Esophagus mucosa (tissue), 1 donor: ENCODE measurements at regions not wholly inside any gene's neighbourhood (a gene's known extent, or its start where the extent isn't known, plus 50 kb on each side); places are given as distances from the start of the nearest gene placed in this dataset.

Source experiments
- ATAC-seq: fragments of 200-7000 bp; cut with Tn5 transposase; one replicate; pipeline ENCODE4 v1.9.1; 2020
- donor health status: DM: yes; HTN: yes; CAD: no.

- no peak for ATAC-seq
These were observed 345.0 kb upstream of the ACVR2A start for GRCh38 chr2:147499785-147500184.

GRCh38 chr2:147495734-147496133, 349.1 kb upstream of the ACVR2A start:
- no peak for ATAC-seq

- ATAC-seq: no peak
These were observed 352.4 kb upstream of the ACVR2A start for GRCh38 chr2:147492471-147492870.

- no peak for ATAC-seq
These were observed 353.3 kb upstream of the ACVR2A start for GRCh38 chr2:147491506-147491905.

GRCh38 chr2:147490401-147491261, 354.2 kb upstream of the ACVR2A start:
- no peak for ATAC-seq

- no peak for ATAC-seq
These were observed 356.4 kb upstream of the ACVR2A start for GRCh38 chr2:147488472-147488871.

GRCh38 chr2:147487978-147488289, 356.9 kb upstream of the ACVR2A start:
- no peak for ATAC-seq

GRCh38 chr2:147487286-147487977, 357.4 kb upstream of the ACVR2A start:
- no peak for ATAC-seq

- no peak for ATAC-seq
These were observed 359.5 kb upstream of the ACVR2A start for GRCh38 chr2:147485210-147485851.

GRCh38 chr2:147483911-147484310, 360.9 kb upstream of the ACVR2A start:
- no peak for ATAC-seq

GRCh38 chr2:147482916-147483669, 361.7 kb upstream of the ACVR2A start:
- no peak for ATAC-seq

GRCh38 chr2:147482111-147482895, 362.5 kb upstream of the ACVR2A start:
- no peak for ATAC-seq

- ATAC-seq: no peak
These were observed 365.5 kb upstream of the ACVR2A start for GRCh38 chr2:147479358-147479757.

- ATAC-seq: no peak
These were observed 371.8 kb upstream of the ACVR2A start for GRCh38 chr2:147473075-147473474.

GRCh38 chr2:147471126-147471525, 373.7 kb upstream of the ACVR2A start:
- no peak for ATAC-seq

GRCh38 chr2:147469471-147469870, 375.4 kb upstream of the ACVR2A start:
- no peak for ATAC-seq

- ATAC-seq: no peak
These were observed 375.9 kb upstream of the ACVR2A start for GRCh38 chr2:147468963-147469362.

- ATAC-seq: no peak
These were observed 376.5 kb upstream of the ACVR2A start for GRCh38 chr2:147468349-147468748.

GRCh38 chr2:147467441-147467840, 377.4 kb upstream of the ACVR2A start:
- ATAC-seq: no peak

GRCh38 chr2:147464737-147465357, 380.0 kb upstream of the ACVR2A start:
- no peak for ATAC-seq

GRCh38 chr2:147463881-147464520, 380.8 kb upstream of the ACVR2A start:
- ATAC-seq: no peak
